ENCODE measurements at regions not wholly inside any gene's neighbourhood (a gene's known extent, or its start where the extent isn't known, plus 50 kb on each side); places are given as distances from the start of the nearest gene placed in this dataset.
A peak's percentile ranks its signal among the peaks of the same experiment; 100 is the strongest.

GRCh38 chr7:91633013-91633441 lies 247.5 kb downstream of the MTERF1 start:
- Histone ChIP-seq H2AFZ (ENCODE audit: low read length) (no peak overlapping the region), H3K36me3 (ENCODE audit: low read depth, low read length) (no peaks in the 10 kb centered on the region), H3K4me2 (ENCODE audit: low read length) (no peak overlapping the region), H3K79me2 (ENCODE audit: low read length) (no peaks in the 10 kb centered on the region), H3K9me2 (replicated peaks; ENCODE audit: low read length) (no peaks in the 10 kb centered on the region), H3K27ac (ENCODE audit: low read length) (no peak overlapping the region), H4K20me1 (ENCODE audit: low read length) (no peaks in the 10 kb centered on the region), H3F3A (ENCODE audit: low read length, unreplicated experiment) (no peaks in the 10 kb centered on the region), H3K9ac (ENCODE audit: low read length) (no peak overlapping the region), H3K27me3 (ENCODE audit: low read length) (no peaks in the 10 kb centered on the region), H3K9me3 (ENCODE audit: low read length) (no peaks in the 10 kb centered on the region), H3K4me3 (ENCODE audit: low read length) (no peak overlapping the region), H3K4me1 (ENCODE audit: insufficient read depth, low read length) (peaks cover 10% of the 10 kb centered on the region)
- BruUV-seq (replicated peaks), result no TSS peak
- DNase-seq (no peak), ATAC-seq (no peak)
- intact Hi-C loops (cut with micrococcal nuclease), result no loop called here
- POLR2A ChIA-PET (ENCODE audit: unreplicated experiment), result no interaction called here
- CTCF ChIA-PET, result no interaction called here
- TF ChIP-seq EZH2phosphoT487 (IDR thresholded peaks at IDR 0.05; ENCODE audit: borderline replicate concordance, low read length), result no peak
- TF ChIP-seq CTCF (conservative IDR thresholded peaks at IDR 0.05; ENCODE audit: low read depth, low read length), result no peak
- TF ChIP-seq EZH2 (IDR thresholded peaks at IDR 0.05; ENCODE audit: low read length, unreplicated experiment), result no peak

- H2AFZ ChIP-seq (ENCODE audit: low read length), result no peak overlapping the region
- intact Hi-C loops (cut with micrococcal nuclease), result loop anchor here (1.0 kb wide), 1 partner anchor 347 kb away; no protein-coding TSS in a partner anchor
- TF ChIP-seq EZH2phosphoT487 (IDR thresholded peaks at IDR 0.05; ENCODE audit: borderline replicate concordance, low read length), result no peak
- TF ChIP-seq CTCF (conservative IDR thresholded peaks at IDR 0.05; ENCODE audit: low read depth, low read length), result no peak
- no peak for TF ChIP-seq EZH2 (IDR thresholded peaks at IDR 0.05; ENCODE audit: low read length, unreplicated experiment)
- no peak overlapping the region for H3K4me3 ChIP-seq (ENCODE audit: low read length)
- H3K27ac ChIP-seq (ENCODE audit: low read length), result no peak overlapping the region
- H4K20me1 ChIP-seq (ENCODE audit: low read length), result no peaks in the 10 kb centered on the region
- peaks cover 10% of the 10 kb centered on the region for H3K4me1 ChIP-seq (ENCODE audit: insufficient read depth, low read length)
- BruUV-seq (replicated peaks), result no TSS peak
- ATAC-seq, result peak; percentile 75
- no peaks in the 10 kb centered on the region for H3K27me3 ChIP-seq (ENCODE audit: low read length)
- H3K36me3 ChIP-seq (ENCODE audit: low read depth, low read length), result no peaks in the 10 kb centered on the region
- H3K9ac ChIP-seq (ENCODE audit: low read length), result no peak overlapping the region
- CTCF ChIA-PET, result no interaction called here
- peak; percentile 53 for DNase-seq
- no peaks in the 10 kb centered on the region for H3K9me3 ChIP-seq (ENCODE audit: low read length)
- POLR2A ChIA-PET (ENCODE audit: unreplicated experiment), result no interaction called here
- H3F3A ChIP-seq (ENCODE audit: low read length, unreplicated experiment), result no peaks in the 10 kb centered on the region
- no peaks in the 10 kb centered on the region for H3K79me2 ChIP-seq (ENCODE audit: low read length)
- peak overlapping the region; percentile 40 for H3K4me2 ChIP-seq (ENCODE audit: low read length)
- no peaks in the 10 kb centered on the region for H3K9me2 ChIP-seq (replicated peaks; ENCODE audit: low read length)
Observed at GRCh38 chr7:91634485-91635177, 245.9 kb downstream of the MTERF1 start.

- Histone ChIP-seq H4K20me1 (ENCODE audit: low read length) (no peaks in the 10 kb centered on the region), H3K36me3 (ENCODE audit: low read depth, low read length) (no peaks in the 10 kb centered on the region), H3K27ac (ENCODE audit: low read length) (no peak overlapping the region), H3K9me3 (ENCODE audit: low read length) (no peaks in the 10 kb centered on the region), H3F3A (ENCODE audit: low read length, unreplicated experiment) (no peaks in the 10 kb centered on the region), H3K9me2 (replicated peaks; ENCODE audit: low read length) (no peaks in the 10 kb centered on the region), H3K9ac (ENCODE audit: low read length) (no peak overlapping the region), H3K4me3 (ENCODE audit: low read length) (no peak overlapping the region), H3K27me3 (ENCODE audit: low read length) (no peaks in the 10 kb centered on the region), H3K4me1 (ENCODE audit: insufficient read depth, low read length) (peaks cover 10% of the 10 kb centered on the region), H3K79me2 (ENCODE audit: low read length) (no peaks in the 10 kb centered on the region), H3K4me2 (ENCODE audit: low read length) (no peak overlapping the region), H2AFZ (ENCODE audit: low read length) (no peak overlapping the region)
- intact Hi-C loops (cut with micrococcal nuclease), result loop anchor here (2.0 kb wide), 1 partner anchor 547 kb away; no protein-coding TSS in a partner anchor
- no TSS peak for BruUV-seq (replicated peaks)
- CTCF ChIA-PET, result no interaction called here
- TF ChIP-seq EZH2phosphoT487 (IDR thresholded peaks at IDR 0.05; ENCODE audit: borderline replicate concordance, low read length) (no peak), CTCF (conservative IDR thresholded peaks at IDR 0.05; ENCODE audit: low read depth, low read length) (peak; percentile 71), EZH2 (IDR thresholded peaks at IDR 0.05; ENCODE audit: low read length, unreplicated experiment) (no peak)
- ATAC-seq (peak; percentile 68), DNase-seq (peak; percentile 57)
- POLR2A ChIA-PET (ENCODE audit: unreplicated experiment), result no interaction called here
Observed at GRCh38 chr7:91636129-91636724, 244.3 kb downstream of the MTERF1 start.
